Gastroesophageal sphincter (tissue), 3 donors: ENCODE measurements at regions not wholly inside any gene's neighbourhood (a gene's known extent, or its start where the extent isn't known, plus 50 kb on each side); places are given as distances from the start of the nearest gene placed in this dataset.

Experiments
- CTCF ChIP-seq, 4 experiments: fragments of 200-600 bp in 2 of 4; fragments of 450-650 bp in 2 of 4; sonication (generic) in 1 of 4; IDR thresholded peaks; one replicate each; pipeline ENCODE4 v1.5.1; 2017 to 2019; ENCODE audit warnings: antibody characterized with exemption in 4 of 4, mild to moderate bottlenecking in 2 of 4, moderate library complexity in 2 of 4
- EP300 ChIP-seq: sonication (generic); formaldehyde crosslinking; IDR thresholded peaks from one replicate; pipeline ENCODE4 v1.6.1; 2017; ENCODE audit warnings: antibody characterized with exemption, mild to moderate bottlenecking
- POLR2A ChIP-seq, 2 donors: fragments of 450-650 bp; IDR thresholded peaks; one replicate each; pipeline ENCODE4 v1.6.1; 2017; ENCODE audit warnings: antibody characterized with exemption in 2 of 2, mild to moderate bottlenecking in 2 of 2, moderate library complexity in 1 of 2
- POLR2AphosphoS5 ChIP-seq: sonication (generic); formaldehyde crosslinking; IDR thresholded peaks from one replicate; pipeline ENCODE4 v1.6.1; 2017; ENCODE audit warnings: antibody characterized with exemption

DNA sequence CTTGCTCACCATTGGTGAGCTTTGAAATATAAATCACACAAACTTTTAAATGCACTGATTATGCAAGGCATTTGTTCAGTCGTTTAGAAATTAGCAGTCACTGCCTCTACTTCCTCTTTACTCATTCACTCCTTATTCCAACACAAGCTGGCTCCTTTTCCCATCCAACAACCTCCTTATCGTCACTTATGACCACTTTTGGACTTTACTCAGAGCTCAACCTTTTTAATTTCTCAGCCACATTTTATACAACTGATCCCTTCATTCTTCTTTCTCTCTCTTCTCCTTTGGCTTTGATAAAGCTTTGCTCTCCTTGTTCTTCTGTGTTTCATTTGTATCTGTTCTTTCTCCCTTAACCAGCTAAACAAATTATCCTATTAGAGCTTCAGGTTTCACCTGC, 126.4 kb upstream of the PLEKHA5 start:
- TF ChIP-seq POLR2A (IDR thresholded peaks at IDR 0.05) (no peak), EP300 (no peak), CTCF (IDR thresholded peaks at IDR 0.05) (no peak), POLR2AphosphoS5 (no peak)
